ENCODE measurements at regions not wholly inside any gene's neighbourhood (a gene's known extent, or its start where the extent isn't known, plus 50 kb on each side); places are given as distances from the start of the nearest gene placed in this dataset.
"Not testable (repeated sequence)": the region's sequence is repeated elsewhere in the genome, so short reads cannot be mapped to it uniquely, and the experiment has no call there.

- not testable (repeated sequence) for TF ChIP-seq CTCF, POLR2A (IDR thresholded peaks at IDR 0.05)
These were observed 304.9 kb upstream of the MDFIC2 start for GRCh38 chr3:70617349-70617748.

Measured in uterus (tissue), 2 donors.